ENCODE measurements at regions not wholly inside any gene's neighbourhood (a gene's known extent, or its start where the extent isn't known, plus 50 kb on each side); places are given as distances from the start of the nearest gene placed in this dataset.
A peak's percentile ranks its signal among the peaks of the same experiment; 100 is the strongest.

DNA sequence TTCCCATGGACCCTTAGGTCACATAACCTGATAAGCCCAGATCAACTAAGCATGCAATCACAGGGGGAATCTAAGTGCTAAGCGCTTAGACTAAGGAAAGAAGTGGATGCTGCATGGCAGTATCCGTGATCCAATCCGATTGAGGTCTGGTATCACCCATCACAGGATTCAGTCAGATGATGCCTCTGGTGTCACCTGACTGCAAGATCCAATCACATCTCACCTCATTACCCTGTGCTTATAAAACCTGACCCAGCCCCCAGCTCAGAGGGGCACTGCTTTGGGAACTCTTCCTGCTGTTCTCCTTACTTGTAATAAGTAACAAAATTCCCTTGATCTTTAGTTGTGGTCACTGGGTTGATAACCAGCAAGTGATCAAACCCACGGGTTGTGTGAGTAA is 84.7 kb upstream of the TMEM168 start:
- intact Hi-C loops (cut with micrococcal nuclease; ENCODE audit: unreplicated experiment) = no loop called here
- no peak for DNase-seq (ENCODE audit: low spot score)
- no peaks in the 10 kb centered on the region for H3K36me3 ChIP-seq (ENCODE audit: insufficient read depth, low read length, poor library complexity, severe bottlenecking)
- CTCF ChIA-PET = no interaction called here
- H3K9me3 ChIP-seq (ENCODE audit: low read depth, low read length, poor library complexity, severe bottlenecking) = no peaks in the 10 kb centered on the region
- H3K4me3 ChIP-seq (ENCODE audit: low read depth, low read length, poor library complexity, severe bottlenecking) = no peak overlapping the region
- H3K27ac ChIP-seq (ENCODE audit: low read depth, low read length, poor library complexity, severe bottlenecking) = no peak overlapping the region
- POLR2A ChIA-PET (ENCODE audit: low non-redundant PET) = no interaction called here
- H3K4me1 ChIP-seq (ENCODE audit: insufficient read depth, low read length, poor library complexity, severe bottlenecking) = no peaks in the 10 kb centered on the region
- no peak for TF ChIP-seq EZH2 (IDR thresholded peaks at IDR 0.05; ENCODE audit: borderline replicate concordance, low read depth, low read length, poor library complexity, severe bottlenecking)
- TF ChIP-seq, protein P1, sequence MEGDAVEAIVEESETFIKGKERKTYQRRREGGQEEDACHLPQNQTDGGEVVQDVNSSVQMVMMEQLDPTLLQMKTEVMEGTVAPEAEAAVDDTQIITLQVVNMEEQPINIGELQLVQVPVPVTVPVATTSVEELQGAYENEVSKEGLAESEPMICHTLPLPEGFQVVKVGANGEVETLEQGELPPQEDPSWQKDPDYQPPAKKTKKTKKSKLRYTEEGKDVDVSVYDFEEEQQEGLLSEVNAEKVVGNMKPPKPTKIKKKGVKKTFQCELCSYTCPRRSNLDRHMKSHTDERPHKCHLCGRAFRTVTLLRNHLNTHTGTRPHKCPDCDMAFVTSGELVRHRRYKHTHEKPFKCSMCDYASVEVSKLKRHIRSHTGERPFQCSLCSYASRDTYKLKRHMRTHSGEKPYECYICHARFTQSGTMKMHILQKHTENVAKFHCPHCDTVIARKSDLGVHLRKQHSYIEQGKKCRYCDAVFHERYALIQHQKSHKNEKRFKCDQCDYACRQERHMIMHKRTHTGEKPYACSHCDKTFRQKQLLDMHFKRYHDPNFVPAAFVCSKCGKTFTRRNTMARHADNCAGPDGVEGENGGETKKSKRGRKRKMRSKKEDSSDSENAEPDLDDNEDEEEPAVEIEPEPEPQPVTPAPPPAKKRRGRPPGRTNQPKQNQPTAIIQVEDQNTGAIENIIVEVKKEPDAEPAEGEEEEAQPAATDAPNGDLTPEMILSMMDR (conservative IDR thresholded peaks at IDR 0.05; ENCODE audit: low read depth, low read length) = no peak
- H3K27me3 ChIP-seq (replicated peaks; ENCODE audit: insufficient read depth, low read depth, low read length, poor library complexity) = no peaks in the 10 kb centered on the region
- BruUV-seq (replicated peaks) = no TSS peak

DNA sequence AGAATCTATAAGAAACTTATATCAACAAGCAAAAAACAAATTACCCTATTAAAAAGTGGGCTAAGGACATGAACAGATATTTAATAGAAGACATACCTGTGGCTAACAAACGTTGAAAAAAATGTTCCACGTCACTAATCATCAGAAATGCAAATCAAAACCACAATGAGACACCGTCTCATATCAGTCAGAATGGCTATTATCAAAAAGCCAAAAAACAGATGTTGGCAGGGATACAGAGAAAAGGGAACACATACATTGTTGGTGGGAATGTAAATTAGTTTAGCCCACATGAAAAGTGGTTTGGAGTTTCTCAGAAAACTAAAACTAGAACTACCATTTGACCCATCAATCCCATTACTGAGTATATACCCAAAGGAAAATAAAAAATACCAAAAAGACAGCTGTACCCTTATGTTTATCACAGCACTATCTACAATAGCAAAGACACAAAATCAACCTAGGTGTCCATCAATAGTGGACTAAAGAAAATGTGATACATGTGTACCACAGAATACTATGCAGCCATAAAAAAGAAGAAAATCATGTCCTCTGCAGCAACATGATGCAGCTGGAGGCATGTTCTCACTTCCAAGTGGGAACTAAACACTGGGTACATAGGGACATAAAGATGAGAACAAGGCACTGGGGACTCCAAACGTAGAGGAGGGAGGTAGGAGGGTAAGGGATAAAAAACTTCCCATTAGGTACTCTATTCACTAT is 83.8 kb upstream of the TMEM168 start:
- no peak for DNase-seq (ENCODE audit: low spot score)
- intact Hi-C loops (cut with micrococcal nuclease; ENCODE audit: unreplicated experiment) = no loop called here
- Histone ChIP-seq H3K36me3 (ENCODE audit: insufficient read depth, low read length, poor library complexity, severe bottlenecking) (no peaks in the 10 kb centered on the region), H3K27ac (ENCODE audit: low read depth, low read length, poor library complexity, severe bottlenecking) (no peak overlapping the region), H3K27me3 (replicated peaks; ENCODE audit: insufficient read depth, low read depth, low read length, poor library complexity) (no peaks in the 10 kb centered on the region), H3K4me3 (ENCODE audit: low read depth, low read length, poor library complexity, severe bottlenecking) (no peak overlapping the region), H3K4me1 (ENCODE audit: insufficient read depth, low read length, poor library complexity, severe bottlenecking) (no peaks in the 10 kb centered on the region), H3K9me3 (ENCODE audit: low read depth, low read length, poor library complexity, severe bottlenecking) (no peaks in the 10 kb centered on the region)
- BruUV-seq (replicated peaks) = no TSS peak
- no peak for TF ChIP-seq EZH2 (IDR thresholded peaks at IDR 0.05; ENCODE audit: borderline replicate concordance, low read depth, low read length, poor library complexity, severe bottlenecking)
- TF ChIP-seq, protein P1 (conservative IDR thresholded peaks at IDR 0.05; ENCODE audit: low read depth, low read length) = no peak
- POLR2A ChIA-PET (ENCODE audit: low non-redundant PET) = no interaction called here
- CTCF ChIA-PET = no interaction called here

DNA sequence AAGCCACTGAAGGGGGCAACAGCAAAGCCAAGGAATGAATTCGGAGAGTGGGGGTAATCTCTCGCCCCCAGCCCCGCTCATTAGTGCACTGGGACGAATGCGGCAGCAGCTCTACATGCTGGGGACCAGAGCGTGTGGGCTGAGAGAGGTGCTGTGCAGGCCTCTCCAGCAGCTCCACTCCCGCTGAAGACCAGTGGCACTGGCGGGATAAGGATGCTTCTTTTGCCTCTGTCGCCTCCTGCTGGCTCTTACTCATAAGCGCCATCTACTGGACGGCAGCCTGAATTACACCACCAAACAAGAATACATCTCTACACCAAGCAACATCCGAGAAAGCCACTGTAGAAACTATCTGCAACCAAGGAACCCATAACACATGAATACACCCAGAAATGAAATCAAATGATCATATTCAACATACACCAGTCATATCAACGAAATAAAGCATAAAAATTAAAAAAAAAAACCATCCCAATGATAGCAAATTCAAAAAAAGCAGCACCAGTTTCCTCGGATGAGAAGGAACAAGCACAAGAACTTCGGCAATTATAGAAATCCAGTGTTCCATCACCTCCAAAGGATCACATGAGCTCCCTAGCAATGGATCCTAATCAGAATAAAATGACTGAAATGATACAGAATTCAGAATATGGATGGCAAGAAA is 79.0 kb upstream of the TMEM168 start:
- no peaks in the 10 kb centered on the region for H3K4me1 ChIP-seq (ENCODE audit: insufficient read depth, low read length, poor library complexity, severe bottlenecking)
- POLR2A ChIA-PET (ENCODE audit: low non-redundant PET) = no interaction called here
- no peak overlapping the region for H3K4me3 ChIP-seq (ENCODE audit: low read depth, low read length, poor library complexity, severe bottlenecking)
- CTCF ChIA-PET = interaction anchor here (0.6 to 0.7 kb wide), 3 partner anchors 10 to 71 kb away, joined by 3 to 4 read pairs (median 3); a partner anchor contains a TSS
- H3K9me3 ChIP-seq (ENCODE audit: low read depth, low read length, poor library complexity, severe bottlenecking) = no peaks in the 10 kb centered on the region
- H3K27ac ChIP-seq (ENCODE audit: low read depth, low read length, poor library complexity, severe bottlenecking) = no peak overlapping the region
- TF ChIP-seq, protein P1 (conservative IDR thresholded peaks at IDR 0.05; ENCODE audit: low read depth, low read length) = peak; percentile 97
- no peak for TF ChIP-seq EZH2 (IDR thresholded peaks at IDR 0.05; ENCODE audit: borderline replicate concordance, low read depth, low read length, poor library complexity, severe bottlenecking)
- peak; percentile 75 for DNase-seq (ENCODE audit: low spot score)
- BruUV-seq (replicated peaks) = no TSS peak
- no peaks in the 10 kb centered on the region for H3K36me3 ChIP-seq (ENCODE audit: insufficient read depth, low read length, poor library complexity, severe bottlenecking)
- intact Hi-C loops (cut with micrococcal nuclease; ENCODE audit: unreplicated experiment) = loop anchor here (1.0 kb wide), 1 partner anchor 319 kb away; no protein-coding TSS in a partner anchor
- no peaks in the 10 kb centered on the region for H3K27me3 ChIP-seq (replicated peaks; ENCODE audit: insufficient read depth, low read depth, low read length, poor library complexity)

Measured in A673 (cell line).